ENCODE measurements at regions not wholly inside any gene's neighbourhood (a gene's known extent, or its start where the extent isn't known, plus 50 kb on each side); places are given as distances from the start of the nearest gene placed in this dataset.

GRCh38 chr13:31929031-31929770, 102.4 kb upstream of the FRY start:
- Histone ChIP-seq H3K4me1 (ENCODE audit: control insufficient read depth, insufficient read depth, low read length) (no peaks in the 10 kb centered on the region), H3K9me3 (ENCODE audit: control insufficient read depth, insufficient read depth, low read depth, low read length) (no peaks in the 10 kb centered on the region), H3K4me3 (ENCODE audit: low read depth, low read length) (no peak overlapping the region), H3K36me3 (ENCODE audit: control insufficient read depth in 2 of 2, insufficient read depth in 1 of 2, low read length in 2 of 2) (no peaks in the 10 kb centered on the region), H3K27ac (ENCODE audit: extremely low read depth, low read depth, low read length) (no peak overlapping the region)
- ChIA-PET CTCF (interaction anchor here (0.8 to 1.0 kb wide), 2 partner anchors 11 to 20 kb away, joined by 3 read pairs; no protein-coding TSS in a partner anchor), POLR2A (interaction anchor here (0.6 to 1.2 kb wide), 2 partner anchors 17 to 289 kb away, joined by 3 to 4 read pairs; no protein-coding TSS in a partner anchor)
- TF ChIP-seq ZNF133 (tag by site-specific recombination; IDR thresholded peaks at IDR 0.05) (no peak), ZBTB21 (tag by site-specific recombination; IDR thresholded peaks at IDR 0.05) (no peak), ZNF677 (tag by site-specific recombination; IDR thresholded peaks at IDR 0.05) (no peak), ZNF211 (tag by site-specific recombination; IDR thresholded peaks at IDR 0.05; ENCODE audit: low read depth) (no peak), ZEB2 (tag by site-specific recombination; IDR thresholded peaks at IDR 0.05) (no peak), ELK4 (IDR thresholded peaks at IDR 0.05; ENCODE audit: borderline replicate concordance, low read depth, low read length) (no peak), TRIM28 (IDR thresholded peaks at IDR 0.05; ENCODE audit: borderline replicate concordance, low read length) (no peak), ZBTB17 (tag by site-specific recombination; IDR thresholded peaks at IDR 0.05) (no peak), KLF16 (tag by site-specific recombination; IDR thresholded peaks at IDR 0.05) (no peak), WT1 (tag by site-specific recombination; IDR thresholded peaks at IDR 0.05) (no peak), ZNF266 (tag by site-specific recombination; IDR thresholded peaks at IDR 0.05; ENCODE audit: low read depth) (no peak), KLF1 (tag by site-specific recombination; IDR thresholded peaks at IDR 0.05) (no peak), ZBTB10 (tag by site-specific recombination; IDR thresholded peaks at IDR 0.05) (no peak), ZNF707 (tag by site-specific recombination; IDR thresholded peaks at IDR 0.05) (no peak), ZNF341 (tag by site-specific recombination; IDR thresholded peaks at IDR 0.05; ENCODE audit: low read depth) (no peak), ZNF549 (tag by site-specific recombination; IDR thresholded peaks at IDR 0.05) (no peak), GLI4 (tag by site-specific recombination; IDR thresholded peaks at IDR 0.05) (no peak), ZNF624 (tag by site-specific recombination; IDR thresholded peaks at IDR 0.05) (no peak)

GRCh38 chr13:31930490-31930889, 101.1 kb upstream of the FRY start:
- ChIA-PET CTCF (interaction anchor here (0.7 to 2.9 kb wide), 3 partner anchors 11 to 194 kb away, joined by 4 to 15 read pairs (median 4); no protein-coding TSS in a partner anchor), POLR2A (no interaction called here)
- H3K4me3 ChIP-seq (ENCODE audit: low read depth, low read length): no peak overlapping the region
- no peaks in the 10 kb centered on the region for H3K9me3 ChIP-seq (ENCODE audit: control insufficient read depth, insufficient read depth, low read depth, low read length)
- no peaks in the 10 kb centered on the region for H3K36me3 ChIP-seq (ENCODE audit: control insufficient read depth in 2 of 2, insufficient read depth in 1 of 2, low read length in 2 of 2)
- TF ChIP-seq ZBTB21 (tag by site-specific recombination; IDR thresholded peaks at IDR 0.05): no peak
- TF ChIP-seq ZNF510 (tag by site-specific recombination; IDR thresholded peaks at IDR 0.05; ENCODE audit: insufficient replicate concordance): no peak
- H3K27ac ChIP-seq (ENCODE audit: extremely low read depth, low read depth, low read length): no peak overlapping the region
- H3K4me1 ChIP-seq (ENCODE audit: control insufficient read depth, insufficient read depth, low read length): no peaks in the 10 kb centered on the region
